Mesenchymal stem cell (in vitro differentiated cells and primary cell): ENCODE measurements at regions not wholly inside any gene's neighbourhood (a gene's known extent, or its start where the extent isn't known, plus 50 kb on each side); places are given as distances from the start of the nearest gene placed in this dataset.

Source experiments
- DNase-seq: peaks from one replicate; pipeline ENCODE4 v3.0.0-alpha.2; 2013
- H2AFZ ChIP-seq: one replicate; pipeline ENCODE4 v1.6.1; 2013; ENCODE audit warnings: low read depth, mild to moderate bottlenecking, control low read depth, inconsistent platforms, low read length, moderate library complexity
- H2AK5ac ChIP-seq: 2 replicates; pipeline ENCODE4 v1.6.1; 2013; ENCODE audit warnings: low read length, moderate library complexity, mild to moderate bottlenecking, inconsistent platforms; ENCODE audit not compliant: severe bottlenecking
- H2BK120ac ChIP-seq: one replicate; pipeline ENCODE4 v1.6.1; 2013; ENCODE audit warnings: low read depth, mild to moderate bottlenecking, inconsistent platforms, low read length, moderate library complexity
- H2BK12ac ChIP-seq, 2 experiments: one replicate each; pipeline ENCODE4 v1.6.1; 2013; ENCODE audit warnings: inconsistent platforms in 2 of 2, low read length in 2 of 2, mild to moderate bottlenecking in 2 of 2, moderate library complexity in 2 of 2, control low read depth in 1 of 2
- H2BK15ac ChIP-seq: one replicate; pipeline ENCODE4 v1.6.1; 2013; ENCODE audit warnings: mild to moderate bottlenecking, low read depth, inconsistent platforms; ENCODE audit not compliant: poor library complexity, severe bottlenecking
- H2BK5ac ChIP-seq: 2 replicates; pipeline ENCODE4 v1.6.1; 2013; ENCODE audit warnings: low read depth, mild to moderate bottlenecking, low read length, control low read depth, inconsistent platforms; ENCODE audit not compliant: poor library complexity, severe bottlenecking
- H3K14ac ChIP-seq, 2 experiments: one replicate each; pipeline ENCODE4 v1.6.1; 2013; ENCODE audit warnings: inconsistent platforms in 2 of 2, low read length in 2 of 2, control low read depth in 1 of 2, mild to moderate bottlenecking in 1 of 2, moderate library complexity in 1 of 2
- H3K18ac ChIP-seq, 2 experiments: one replicate each; pipeline ENCODE4 v1.6.1; 2013; ENCODE audit warnings: inconsistent platforms in 2 of 2, low read length in 2 of 2, control low read depth in 1 of 2, low read depth in 1 of 2, mild to moderate bottlenecking in 1 of 2
- H3K23ac ChIP-seq, 2 experiments: one replicate each; pipeline ENCODE4 v1.6.1; 2013; ENCODE audit warnings: inconsistent platforms in 2 of 2, low read length in 2 of 2, mild to moderate bottlenecking in 2 of 2, moderate library complexity in 2 of 2, control low read depth in 1 of 2
- H3K27ac ChIP-seq: 2 replicates; pipeline ENCODE4 v1.5.1; 2013; ENCODE audit warnings: mild to moderate bottlenecking, moderate library complexity, low read length, control low read depth, inconsistent platforms; ENCODE audit not compliant: poor library complexity, severe bottlenecking
- H3K27me3 ChIP-seq, 2 experiments: 2 replicates each; pipeline versions ENCODE4 v1.6.1 to v1.7.0; 2013; ENCODE audit warnings: low read length in 2 of 2, mild to moderate bottlenecking in 2 of 2, moderate library complexity in 2 of 2, control low read depth in 1 of 2, inconsistent platforms in 1 of 2; ENCODE audit not compliant: control insufficient read depth in 1 of 2, insufficient read depth in 1 of 2
- H3K36me3 ChIP-seq, 2 experiments: 2 replicates each; pipeline versions ENCODE4 v1.6.1 to v1.7.0; 2013; ENCODE audit warnings: low read length in 2 of 2, control low read depth in 1 of 2, inconsistent platforms in 1 of 2, low read depth in 1 of 2, mild to moderate bottlenecking in 1 of 2; ENCODE audit not compliant: insufficient read depth in 2 of 2, control insufficient read depth in 1 of 2
- H3K4ac ChIP-seq, 2 experiments: one replicate each; pipeline ENCODE4 v1.6.1; 2013; ENCODE audit warnings: inconsistent platforms in 2 of 2, low read length in 2 of 2, mild to moderate bottlenecking in 2 of 2, moderate library complexity in 2 of 2, control low read depth in 1 of 2, low read depth in 1 of 2
- H3K4me1 ChIP-seq: 2 replicates; pipeline ENCODE4 v1.6.1; 2013; ENCODE audit warnings: low read depth, low read length, control low read depth; ENCODE audit not compliant: control insufficient read depth, insufficient read depth
- H3K4me2 ChIP-seq: 2 replicates; pipeline ENCODE4 v1.6.1; 2013; ENCODE audit warnings: low read length, mild to moderate bottlenecking, inconsistent platforms; ENCODE audit not compliant: poor library complexity, severe bottlenecking
- H3K4me3 ChIP-seq, 2 experiments: 2 replicates each; pipeline versions ENCODE4 v1.5.1 to v1.7.0; 2013; ENCODE audit warnings: low read length in 2 of 2, mild to moderate bottlenecking in 2 of 2, control low read depth in 1 of 2, low read depth in 1 of 2; ENCODE audit not compliant: insufficient read depth in 1 of 2
- H3K79me1 ChIP-seq: replicated peaks from 2 replicates; pipeline ENCODE4 v1.6.1; 2013; ENCODE audit warnings: mild to moderate bottlenecking, control low read depth, low read length, inconsistent platforms; ENCODE audit not compliant: poor library complexity, severe bottlenecking
- H3K9ac ChIP-seq: 2 replicates; pipeline ENCODE4 v1.7.0; 2013; ENCODE audit warnings: mild to moderate bottlenecking, low read length, moderate library complexity
- H3K9me3 ChIP-seq: 2 replicates; pipeline ENCODE4 v1.7.0; 2013; ENCODE audit warnings: mild to moderate bottlenecking, low read length; ENCODE audit not compliant: control insufficient read depth
- H4K8ac ChIP-seq: one replicate; pipeline ENCODE4 v1.6.1; 2013; ENCODE audit warnings: inconsistent platforms, mild to moderate bottlenecking, low read length, moderate library complexity
- H4K91ac ChIP-seq: one replicate; pipeline ENCODE4 v1.6.1; 2013; ENCODE audit warnings: mild to moderate bottlenecking, low read length, inconsistent platforms
- WGBS: methylation state at CpG from one replicate; pipeline ENCODE4 v1.1.7; 2013; ENCODE audit warnings: mixed read lengths; 5-methylcytosine and 5-hydroxymethylcytosine counted together

DNA sequence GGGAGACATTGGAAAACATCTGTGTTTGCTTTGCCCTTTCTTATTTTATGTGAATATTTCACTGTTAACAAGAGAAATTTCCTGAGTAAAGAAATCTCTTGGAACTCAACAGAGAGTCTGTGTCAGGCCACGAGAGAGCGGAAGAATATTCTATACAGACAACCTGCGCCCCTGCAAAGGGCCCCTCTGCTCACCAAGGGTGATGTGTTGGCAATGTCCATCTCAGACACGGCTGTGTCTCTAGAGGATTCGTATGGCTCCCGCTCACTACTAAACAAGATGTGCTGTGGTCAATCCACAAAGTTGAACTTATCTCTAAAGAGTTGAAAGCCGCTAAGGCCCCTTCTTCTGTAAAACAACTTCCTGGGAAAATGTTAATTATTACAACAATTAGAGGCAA, 241.0 kb upstream of the IRX1 start:
- no peaks in the 10 kb centered on the region for H3K36me3 ChIP-seq
- H3K4me1 ChIP-seq, result no peaks in the 10 kb centered on the region
- H3K4me2 ChIP-seq, result no peak overlapping the region
- no peak overlapping the region for H2AK5ac ChIP-seq
- no peak overlapping the region for H4K91ac ChIP-seq
- H2BK5ac ChIP-seq, result no peak overlapping the region
- H3K27me3 ChIP-seq, result peaks cover 0 to 7% of the 10 kb centered on the region in 2 experiments
- H2BK12ac ChIP-seq, result no peak overlapping the region
- no peak for DNase-seq
- H3K79me1 ChIP-seq, result no peaks in the 10 kb centered on the region
- no peak overlapping the region for H3K4me3 ChIP-seq
- no peaks in the 10 kb centered on the region for H3K9me3 ChIP-seq
- no peak overlapping the region for H3K23ac ChIP-seq
- no peak overlapping the region for H3K14ac ChIP-seq
- H3K9ac ChIP-seq, result no peak overlapping the region
- no peak overlapping the region for H3K18ac ChIP-seq
- no peak overlapping the region for H2AFZ ChIP-seq
- WGBS, result 71% methylated on average over 6 of the region's 7 CpGs
- no peak overlapping the region for H3K27ac ChIP-seq
- H2BK120ac ChIP-seq, result no peak overlapping the region
- no peak overlapping the region for H2BK15ac ChIP-seq
- H4K8ac ChIP-seq, result no peak overlapping the region
- no peak overlapping the region for H3K4ac ChIP-seq

DNA sequence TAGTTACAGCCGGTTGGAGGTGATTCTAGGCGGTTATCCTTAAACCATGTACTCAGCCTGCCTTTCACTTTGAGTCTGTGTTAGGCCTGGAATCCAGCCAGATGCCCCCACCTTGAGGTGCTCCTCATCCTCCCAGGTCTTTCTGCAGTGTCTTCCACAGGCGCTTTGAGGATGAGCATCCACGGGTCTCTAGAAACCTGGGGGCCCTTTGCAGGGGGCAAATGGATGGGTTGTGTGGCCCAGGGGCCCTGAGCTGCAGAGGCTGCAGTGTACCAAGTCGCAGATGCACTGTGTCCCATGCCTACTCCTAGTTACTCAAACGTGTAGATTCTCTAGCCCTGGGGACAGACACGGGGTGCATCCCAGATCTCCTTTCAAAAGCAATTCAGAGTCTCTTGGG, 242.1 kb upstream of the IRX1 start:
- WGBS, result 81% methylated on average over 6 of the region's 7 CpGs
- H3K4me2 ChIP-seq, result no peak overlapping the region
- H3K4ac ChIP-seq, result no peak overlapping the region
- H2AFZ ChIP-seq, result no peak overlapping the region
- H2AK5ac ChIP-seq, result no peak overlapping the region
- H3K23ac ChIP-seq, result no peak overlapping the region
- H3K27ac ChIP-seq, result no peak overlapping the region
- H3K4me3 ChIP-seq, result no peak overlapping the region
- no peak overlapping the region for H3K14ac ChIP-seq
- H2BK15ac ChIP-seq, result no peak overlapping the region
- DNase-seq, result no peak
- no peak overlapping the region for H3K18ac ChIP-seq
- peaks cover 0 to 7% of the 10 kb centered on the region in 2 experiments for H3K27me3 ChIP-seq
- H3K9ac ChIP-seq, result no peak overlapping the region
- no peak overlapping the region for H2BK5ac ChIP-seq
- no peaks in the 10 kb centered on the region for H3K9me3 ChIP-seq
- no peak overlapping the region for H2BK12ac ChIP-seq
- no peaks in the 10 kb centered on the region for H3K36me3 ChIP-seq
- H4K91ac ChIP-seq, result no peak overlapping the region
- no peak overlapping the region for H4K8ac ChIP-seq
- H3K4me1 ChIP-seq, result no peaks in the 10 kb centered on the region
- no peak overlapping the region for H2BK120ac ChIP-seq
- no peaks in the 10 kb centered on the region for H3K79me1 ChIP-seq

DNA sequence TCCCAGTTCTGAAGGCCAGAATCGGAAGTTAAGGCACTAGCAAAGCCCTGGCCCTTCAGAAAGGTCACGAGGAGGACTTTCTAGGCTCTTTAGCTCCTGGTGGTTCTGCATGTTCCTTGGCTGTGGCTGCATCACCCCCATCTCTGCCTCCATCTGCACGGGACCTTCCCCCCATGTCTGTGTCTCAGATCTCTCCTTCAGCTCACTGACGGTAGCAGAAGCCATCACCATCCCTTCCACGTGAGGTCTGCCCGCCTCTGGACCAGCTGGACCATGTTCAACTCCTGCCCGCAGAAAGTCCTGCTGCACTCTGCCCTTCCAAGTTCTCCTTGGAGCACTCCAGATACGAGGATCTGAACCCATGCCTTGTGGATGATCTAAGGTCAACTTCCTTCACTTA, 242.9 kb upstream of the IRX1 start:
- no peak overlapping the region for H3K4me2 ChIP-seq
- no peak overlapping the region for H3K14ac ChIP-seq

DNA sequence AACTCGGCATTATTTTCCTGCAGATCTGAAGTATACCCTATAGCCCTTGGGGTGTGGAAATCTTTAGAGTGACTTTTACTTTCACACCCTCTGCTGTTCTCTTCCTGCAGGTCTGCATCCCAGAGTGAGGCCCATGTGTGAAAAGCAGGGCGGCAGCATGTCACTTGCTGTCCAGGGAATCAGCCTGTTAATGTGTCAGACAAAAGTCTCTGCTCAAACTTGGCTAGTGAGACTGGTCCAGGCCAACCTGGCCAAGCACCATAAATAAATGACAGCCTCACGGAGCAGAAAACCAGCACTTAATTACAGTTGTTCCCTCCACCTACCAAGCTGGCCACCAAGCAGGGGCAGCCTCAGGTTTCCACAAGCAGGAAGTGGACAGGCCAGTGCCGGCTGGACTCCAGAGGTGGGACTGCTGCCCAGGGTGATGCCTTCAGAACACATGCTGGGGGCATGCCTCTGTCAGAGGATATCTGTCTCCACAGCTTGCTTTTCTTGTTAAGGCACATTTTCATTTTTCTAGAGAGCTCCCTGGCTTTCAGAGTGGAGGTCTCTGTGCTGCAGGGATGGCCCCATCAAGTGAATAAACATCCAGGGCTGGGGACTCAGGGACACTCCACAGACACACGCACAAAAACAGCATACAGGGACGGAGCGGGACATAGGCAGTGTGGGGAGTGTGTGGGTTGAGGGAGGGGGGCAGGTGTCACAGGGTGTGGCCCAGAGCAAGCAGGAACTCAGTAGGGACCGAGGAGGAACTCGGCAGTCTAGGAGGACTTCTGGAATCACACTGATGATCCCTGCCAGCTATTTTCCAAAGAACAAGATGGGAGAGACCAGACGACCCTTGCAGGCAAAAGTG, 243.8 kb upstream of the IRX1 start:
- no peak overlapping the region for H3K9ac ChIP-seq
- no peak overlapping the region for H2AFZ ChIP-seq
- H3K18ac ChIP-seq, result no peak overlapping the region
- H3K4me2 ChIP-seq, result no peak overlapping the region
- H2BK5ac ChIP-seq, result no peak overlapping the region
- no peak overlapping the region for H2BK12ac ChIP-seq
- H4K8ac ChIP-seq, result no peak overlapping the region
- no peaks in the 10 kb centered on the region for H3K36me3 ChIP-seq
- no peak for DNase-seq
- no peak overlapping the region for H2AK5ac ChIP-seq
- H3K4me3 ChIP-seq, result no peak overlapping the region
- no peak overlapping the region for H2BK120ac ChIP-seq
- no peaks in the 10 kb centered on the region for H3K9me3 ChIP-seq
- H3K4me1 ChIP-seq, result no peaks in the 10 kb centered on the region
- H3K4ac ChIP-seq, result no peak overlapping the region
- WGBS, result 63% methylated on average over 10 of the region's 10 CpGs
- no peak overlapping the region for H4K91ac ChIP-seq
- H3K27me3 ChIP-seq, result peaks cover 0 to 7% of the 10 kb centered on the region in 2 experiments
- no peaks in the 10 kb centered on the region for H3K79me1 ChIP-seq
- H3K27ac ChIP-seq, result no peak overlapping the region
- no peak overlapping the region for H3K14ac ChIP-seq
- H3K23ac ChIP-seq, result no peak overlapping the region
- H2BK15ac ChIP-seq, result no peak overlapping the region

More for the DNA sequence above, 242.9 kb upstream of the IRX1 start:
- peaks cover 0 to 7% of the 10 kb centered on the region in 2 experiments for H3K27me3 ChIP-seq
- no peak overlapping the region for H4K91ac ChIP-seq
- H4K8ac ChIP-seq, result no peak overlapping the region
- no peaks in the 10 kb centered on the region for H3K9me3 ChIP-seq
- no peak overlapping the region for H2BK5ac ChIP-seq
- no peak for DNase-seq
- 73% methylated on average over 7 of the region's 8 CpGs for WGBS
- no peak overlapping the region for H2BK12ac ChIP-seq
- H3K4me3 ChIP-seq, result no peak overlapping the region
- H3K23ac ChIP-seq, result no peak overlapping the region
- no peak overlapping the region for H2BK15ac ChIP-seq
- H3K4ac ChIP-seq, result no peak overlapping the region
- H2AK5ac ChIP-seq, result no peak overlapping the region
- H2BK120ac ChIP-seq, result no peak overlapping the region
- H3K27ac ChIP-seq, result no peak overlapping the region
- no peaks in the 10 kb centered on the region for H3K36me3 ChIP-seq
- H2AFZ ChIP-seq, result no peak overlapping the region
- H3K18ac ChIP-seq, result no peak overlapping the region
- H3K9ac ChIP-seq, result no peak overlapping the region
- H3K4me1 ChIP-seq, result no peaks in the 10 kb centered on the region
- H3K79me1 ChIP-seq, result no peaks in the 10 kb centered on the region
